GM19351 (cell line): ENCODE measurements at regions not wholly inside any gene's neighbourhood (a gene's known extent, or its start where the extent isn't known, plus 50 kb on each side); places are given as distances from the start of the nearest gene placed in this dataset.

Experiments
- ATAC-seq: cut with Tn5 transposase; IDR thresholded peaks from one replicate; pipeline ENCODE4 v1.9.1; 2021; ENCODE audit warnings: mild to moderate bottlenecking, moderate library complexity; ENCODE audit not compliant: unreplicated experiment

GRCh38 chr21:19565587-19565986, 1162.0 kb upstream of the TMPRSS15 start:
- no peak for ATAC-seq

- ATAC-seq: no peak
Observed at GRCh38 chr21:19566975-19567374, 1163.4 kb upstream of the TMPRSS15 start.

- no peak for ATAC-seq
Observed at GRCh38 chr21:19577381-19577780, 1173.8 kb upstream of the TMPRSS15 start.

GRCh38 chr21:19590044-19590443, 1186.5 kb upstream of the TMPRSS15 start:
- no peak for ATAC-seq

GRCh38 chr21:19603011-19603593, 1199.5 kb upstream of the TMPRSS15 start:
- no peak for ATAC-seq

GRCh38 chr21:19608101-19608621, 1204.6 kb upstream of the TMPRSS15 start:
- ATAC-seq: no peak

GRCh38 chr21:19609611-19610010, 1206.0 kb upstream of the TMPRSS15 start:
- no peak for ATAC-seq

- ATAC-seq: no peak
Observed at GRCh38 chr21:19621837-19622496, 1218.4 kb upstream of the TMPRSS15 start.

GRCh38 chr21:19640964-19641363, 1237.4 kb upstream of the TMPRSS15 start:
- no peak for ATAC-seq

GRCh38 chr21:19648391-19648790, 1244.8 kb upstream of the TMPRSS15 start:
- ATAC-seq: no peak

GRCh38 chr21:19683492-19683891, 1279.9 kb upstream of the TMPRSS15 start:
- ATAC-seq: no peak

GRCh38 chr21:19684328-19684727, 1280.7 kb upstream of the TMPRSS15 start:
- ATAC-seq: no peak

- no peak for ATAC-seq
Observed at GRCh38 chr21:19692231-19692630, 1288.6 kb upstream of the TMPRSS15 start.

GRCh38 chr21:19695796-19696195, 1292.2 kb upstream of the TMPRSS15 start:
- ATAC-seq: no peak

GRCh38 chr21:19700476-19700875, 1296.9 kb upstream of the TMPRSS15 start:
- no peak for ATAC-seq

GRCh38 chr21:19702726-19703125, 1295.5 kb upstream of the NCAM2 start:
- ATAC-seq: no peak

- ATAC-seq: no peak
Observed at GRCh38 chr21:19704832-19705231, 1293.4 kb upstream of the NCAM2 start.

- ATAC-seq: no peak
Observed at GRCh38 chr21:19712441-19712840, 1285.8 kb upstream of the NCAM2 start.

GRCh38 chr21:19713313-19713712, 1284.9 kb upstream of the NCAM2 start:
- ATAC-seq: no peak

GRCh38 chr21:19724081-19724480, 1274.1 kb upstream of the NCAM2 start:
- no peak for ATAC-seq

GRCh38 chr21:19731251-19731650, 1267.0 kb upstream of the NCAM2 start:
- no peak for ATAC-seq

GRCh38 chr21:19759836-19760235, 1238.4 kb upstream of the NCAM2 start:
- no peak for ATAC-seq

GRCh38 chr21:19767546-19767945, 1230.7 kb upstream of the NCAM2 start:
- no peak for ATAC-seq
